GM12878 (cell line): ENCODE measurements at regions not wholly inside any gene's neighbourhood (a gene's known extent, or its start where the extent isn't known, plus 50 kb on each side); places are given as distances from the start of the nearest gene placed in this dataset.

ENCODE experiments used
- CTCF ChIP-seq, 3 experiments: IDR thresholded peaks in 2 of 3; conservative IDR thresholded peaks in 1 of 3; 2 replicates each; pipeline ENCODE4 v1.5.1; 2011; ENCODE audit warnings: low read depth in 3 of 3, low read length in 3 of 3, mild to moderate bottlenecking in 3 of 3, control low read depth in 2 of 3, moderate library complexity in 2 of 3, inconsistent platforms in 1 of 3, mixed read lengths in 1 of 3; ENCODE audit not compliant: control insufficient read depth in 2 of 3, insufficient read depth in 1 of 3; ENCODE audit errors: extremely low read depth in 1 of 3
- ESRRA ChIP-seq: IDR thresholded peaks from 2 replicates; pipeline ENCODE4 v1.6.1; 2012; ENCODE audit warnings: mild to moderate bottlenecking, low read length, improper control_type of control experiment

- TF ChIP-seq ESRRA (no peak), CTCF (IDR thresholded peaks at IDR 0.05 in 2 of 3, conservative IDR thresholded peaks at IDR 0.05 in 1 of 3; ENCODE audit: control insufficient read depth in 2 of 3, extremely low read depth in 1 of 3, insufficient read depth in 1 of 3, low read depth in 3 of 3, low read length in 3 of 3) (no peak)
These were observed 490.5 kb upstream of the CDH5 start for GRCh38 chr16:65876056-65876408.
